NCI-H774 (cell line): ENCODE measurements at regions not wholly inside any gene's neighbourhood (a gene's known extent, or its start where the extent isn't known, plus 50 kb on each side); places are given as distances from the start of the nearest gene placed in this dataset.

Experiments
- DNase-seq: peaks from one replicate; lab custom pipeline; 2025; lab: John Stamatoyannopoulos, UW

DNA sequence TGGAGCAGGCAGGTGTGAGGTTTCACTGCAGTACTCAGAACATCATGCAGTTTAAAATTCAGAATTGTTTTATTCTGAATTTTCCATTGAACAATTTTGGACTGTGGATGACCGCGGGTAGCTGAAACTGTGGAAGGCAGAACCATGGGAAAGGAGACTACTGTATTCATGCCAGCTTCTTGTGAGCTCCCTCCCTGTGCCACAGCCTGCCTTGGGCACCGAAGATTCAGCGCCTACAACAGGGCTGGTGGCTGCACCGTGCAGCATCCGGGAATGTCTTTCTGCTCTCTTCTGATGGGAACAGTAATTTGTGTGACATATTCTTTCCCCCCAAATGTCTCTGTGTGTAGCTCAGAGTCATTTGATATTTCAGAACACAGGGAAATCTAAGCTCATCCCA, 118.5 kb upstream of the NKX1-1 start:
- DNase-seq: no peak

DNA sequence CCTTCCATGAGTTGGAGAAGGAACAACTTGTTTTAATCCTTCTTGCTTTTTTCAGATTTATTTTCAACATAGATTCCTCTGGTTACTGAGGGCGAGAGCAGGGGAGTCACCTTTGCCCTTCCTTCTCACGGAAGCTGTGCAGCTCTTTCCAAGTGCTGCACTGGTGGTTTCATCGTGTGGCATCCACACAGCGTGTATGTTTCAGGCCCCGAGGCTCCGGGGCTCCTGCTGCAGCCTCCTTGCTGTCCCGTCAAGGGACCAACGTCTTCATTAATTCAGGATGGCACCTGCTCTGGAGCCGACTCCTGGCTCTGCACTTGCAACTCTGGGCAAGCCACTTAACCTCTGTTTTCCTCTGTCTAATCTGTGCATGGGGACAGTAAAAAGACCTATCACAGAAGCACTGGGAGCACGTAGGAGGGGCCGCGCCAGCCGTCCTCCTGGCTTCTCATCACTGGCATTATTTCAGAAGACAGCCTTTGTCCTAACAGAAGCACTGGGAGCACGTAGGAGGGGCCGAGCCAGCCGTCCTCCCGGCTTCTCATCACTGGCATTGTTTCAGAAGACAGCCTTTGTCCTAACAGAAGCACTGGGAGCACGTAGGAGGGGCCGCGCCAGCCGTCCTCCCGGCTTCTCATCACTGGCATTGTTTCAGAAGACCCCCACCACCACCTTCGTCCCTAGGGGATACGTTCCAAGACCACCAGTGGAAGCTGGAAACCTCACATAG, 117.8 kb upstream of the NKX1-1 start:
- DNase-seq: no peak

DNA sequence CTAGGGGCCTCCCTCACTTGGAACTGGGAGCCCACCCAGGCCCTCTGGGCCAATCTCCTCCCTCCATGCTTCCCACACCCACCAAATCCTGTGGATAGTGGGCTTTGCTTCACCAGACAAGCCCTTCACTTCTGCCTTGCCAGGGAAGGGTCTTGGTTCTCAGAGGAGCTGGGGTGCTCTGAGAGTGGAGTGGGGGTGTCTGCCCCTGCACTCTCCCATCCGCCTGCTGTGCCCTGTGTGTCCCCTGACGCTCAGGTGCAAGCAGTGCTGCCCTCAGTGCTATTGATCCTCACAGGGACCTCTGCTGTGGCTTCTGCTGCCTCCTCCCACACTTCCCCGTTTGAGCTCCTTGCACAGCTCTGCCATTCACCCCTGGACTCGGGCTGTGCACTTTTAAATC, 117.3 kb upstream of the NKX1-1 start:
- DNase-seq: no peak

DNA sequence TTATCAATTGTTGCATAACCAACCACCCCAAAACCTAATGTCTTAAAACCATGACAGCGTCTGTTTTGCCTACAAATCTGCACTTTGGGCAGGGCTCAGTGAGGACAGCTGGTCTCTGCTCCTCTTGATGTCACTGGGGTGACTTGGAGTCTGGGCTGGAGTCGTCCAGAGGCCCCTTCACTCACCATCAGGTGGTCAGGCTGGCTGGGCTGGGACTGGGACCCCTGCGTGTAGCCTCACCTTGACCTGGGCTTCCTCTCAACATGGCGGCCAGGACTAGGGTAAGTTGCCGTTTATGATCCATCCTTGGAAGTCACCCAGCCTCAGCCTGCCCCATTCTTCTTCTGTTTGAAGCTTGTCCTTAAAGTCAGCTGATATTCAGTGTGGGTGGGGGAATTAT, 116.8 kb upstream of the NKX1-1 start:
- DNase-seq: no peak

DNA sequence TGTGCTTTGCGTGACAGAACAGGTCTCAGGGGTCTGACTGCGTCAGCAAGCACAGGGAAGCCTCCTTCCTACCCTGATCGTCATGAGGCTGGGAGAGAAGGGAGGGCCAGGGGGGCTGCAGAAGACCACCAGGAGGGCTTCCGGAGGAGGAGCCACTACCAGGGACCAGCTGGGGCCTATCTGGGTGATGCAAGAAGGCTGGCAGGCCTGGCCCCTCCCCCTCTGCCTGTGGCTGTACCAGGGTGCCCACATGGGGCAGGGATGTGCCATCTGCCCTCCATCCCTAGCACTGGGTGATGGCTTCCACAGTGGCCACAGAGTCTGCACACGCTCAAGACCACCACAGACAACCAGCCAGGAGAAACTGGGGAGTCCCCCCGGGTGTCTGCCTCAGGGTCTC, 116.4 kb upstream of the NKX1-1 start:
- DNase-seq: no peak

DNA sequence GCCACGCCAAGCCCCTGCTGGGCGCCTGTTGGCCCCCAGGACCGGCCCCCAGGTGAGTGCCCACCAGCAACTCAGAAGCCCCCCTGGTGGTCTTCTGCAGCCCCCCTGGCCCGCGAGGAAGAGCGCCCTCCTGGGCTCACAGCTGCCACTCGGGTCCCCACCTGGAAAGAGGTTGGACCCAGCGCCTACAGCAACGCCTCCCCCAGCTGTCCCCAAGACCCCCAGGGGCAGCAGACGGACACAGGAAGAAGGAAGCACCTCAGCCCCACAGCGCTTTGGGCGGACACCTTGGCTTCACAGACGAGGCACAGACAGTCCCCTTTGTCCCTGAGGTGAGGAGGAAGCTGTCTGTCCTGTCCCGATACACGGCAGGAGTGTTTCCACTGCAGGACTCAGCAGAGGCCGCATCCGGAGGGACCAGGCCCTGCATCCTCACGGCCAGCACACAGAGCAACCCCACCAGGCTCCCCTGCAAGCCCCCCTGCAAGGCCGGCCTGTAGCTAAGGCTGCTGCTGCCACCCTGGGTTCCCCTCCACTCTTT, 115.6 kb upstream of the NKX1-1 start:
- no peak for DNase-seq

DNA sequence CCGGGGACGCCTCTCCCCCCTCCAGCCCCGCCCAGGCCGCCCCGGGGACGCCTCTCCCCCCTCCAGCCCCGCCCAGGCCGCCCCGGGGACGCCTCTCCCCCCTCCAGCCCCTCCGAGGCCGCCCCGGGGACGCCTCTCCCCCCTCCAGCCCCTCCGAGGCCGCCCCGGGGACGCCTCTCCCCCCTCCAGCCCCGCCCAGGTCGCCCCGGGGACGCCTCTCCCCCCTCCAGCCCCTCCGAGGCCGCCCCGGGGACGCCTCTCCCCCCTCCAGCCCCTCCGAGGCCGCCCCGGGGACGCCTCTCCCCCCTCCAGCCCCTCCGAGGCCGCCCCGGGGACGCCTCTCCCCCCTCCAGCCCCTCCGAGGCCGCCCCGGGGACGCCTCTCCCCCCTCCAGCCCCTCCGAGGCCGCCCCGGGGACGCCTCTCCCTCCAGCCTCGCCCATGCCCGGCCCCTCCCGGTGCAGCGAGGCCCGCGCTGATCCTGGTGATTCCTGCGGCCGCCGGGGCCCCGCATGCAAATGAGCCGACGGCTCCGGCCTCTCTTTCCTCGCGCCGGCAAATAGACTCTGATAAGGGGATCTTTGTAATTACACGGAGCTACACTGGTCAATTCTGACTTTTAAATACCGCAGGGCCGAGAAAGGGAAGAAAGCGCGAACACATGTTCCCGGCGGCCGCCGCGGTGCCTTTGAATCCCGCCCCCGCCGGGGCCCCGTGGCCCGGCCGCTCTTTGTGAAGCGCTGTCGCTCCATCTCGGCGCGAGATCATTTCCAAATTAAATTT, 114.7 kb upstream of the NKX1-1 start:
- DNase-seq: peak; percentile 42

DNA sequence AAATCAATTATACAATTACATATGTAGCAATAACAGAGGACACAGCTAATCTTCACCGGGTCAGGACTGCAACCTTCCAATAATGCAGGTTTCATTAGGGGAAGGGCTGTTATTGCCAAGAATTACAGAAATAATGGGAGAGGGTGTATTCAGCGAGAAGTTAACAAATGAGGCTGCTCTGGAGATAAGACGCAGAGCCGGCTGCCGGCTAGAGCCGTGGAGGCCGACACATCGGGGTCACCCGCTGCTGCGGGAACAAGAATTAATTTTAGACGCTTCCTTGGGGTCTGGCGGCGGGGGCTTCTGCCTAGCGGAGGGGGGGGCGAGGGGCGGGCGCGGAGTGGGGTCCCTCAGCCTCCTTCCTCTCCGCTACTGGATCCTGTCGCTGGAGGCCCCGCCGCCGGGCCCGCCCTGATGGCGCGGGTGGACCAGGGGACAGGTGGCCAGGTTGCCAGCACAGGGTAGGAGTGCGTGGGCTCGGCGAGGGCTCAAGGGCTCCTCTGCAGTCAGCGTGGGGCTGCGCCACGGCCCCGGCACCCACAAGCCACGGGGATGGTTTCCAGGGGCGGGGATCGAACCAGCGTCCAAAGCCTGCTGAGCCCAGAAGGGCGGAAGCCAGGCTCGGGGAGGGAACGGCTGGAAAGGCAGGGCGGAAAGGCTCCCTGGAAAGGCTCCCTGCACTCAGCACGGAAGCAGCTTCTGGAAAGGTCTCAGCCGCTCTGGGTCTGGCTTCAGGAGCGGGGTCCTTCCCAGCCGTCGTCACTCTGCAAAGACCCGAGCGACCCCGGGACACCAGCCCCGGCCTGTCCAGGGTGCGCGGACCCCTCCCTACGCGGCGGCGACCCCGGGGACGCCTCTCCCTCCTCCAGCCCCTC, 113.8 kb upstream of the NKX1-1 start:
- DNase-seq: peak; percentile 18

DNA sequence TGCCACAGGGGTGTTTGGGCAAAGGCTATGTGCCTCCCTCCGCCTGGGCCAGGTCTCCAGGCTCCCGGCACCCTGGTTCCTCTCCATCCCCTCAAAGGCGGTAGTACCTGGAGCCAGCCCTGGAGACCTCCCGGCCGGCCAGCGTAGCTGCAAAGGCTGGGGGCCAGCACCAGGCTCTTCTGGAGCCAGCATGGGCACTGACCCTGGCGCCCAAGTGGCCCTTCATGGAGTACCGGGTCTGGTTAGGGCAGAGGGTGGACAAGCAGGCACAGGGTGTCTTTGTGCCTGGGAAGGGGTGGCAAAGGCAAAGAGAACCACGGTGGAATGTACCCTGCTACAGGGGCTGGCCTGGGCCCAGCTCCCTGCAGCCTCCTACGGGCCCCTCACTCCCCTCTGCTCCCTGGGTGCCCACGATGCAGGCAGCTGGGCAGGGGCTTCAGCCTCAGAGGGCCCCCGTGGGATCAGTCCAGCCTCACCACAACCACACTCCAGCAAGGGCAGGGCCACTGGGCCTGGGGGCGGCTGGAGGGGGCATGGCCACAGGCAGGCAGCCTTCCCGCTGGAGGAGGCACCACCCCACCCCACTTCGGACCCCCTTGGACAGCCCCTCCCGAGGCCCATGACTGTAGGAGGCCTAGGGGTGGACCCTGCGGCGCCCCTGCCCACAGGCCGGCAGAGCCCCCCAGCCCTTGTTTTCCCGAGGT, 112.9 kb upstream of the NKX1-1 start:
- no peak for DNase-seq

DNA sequence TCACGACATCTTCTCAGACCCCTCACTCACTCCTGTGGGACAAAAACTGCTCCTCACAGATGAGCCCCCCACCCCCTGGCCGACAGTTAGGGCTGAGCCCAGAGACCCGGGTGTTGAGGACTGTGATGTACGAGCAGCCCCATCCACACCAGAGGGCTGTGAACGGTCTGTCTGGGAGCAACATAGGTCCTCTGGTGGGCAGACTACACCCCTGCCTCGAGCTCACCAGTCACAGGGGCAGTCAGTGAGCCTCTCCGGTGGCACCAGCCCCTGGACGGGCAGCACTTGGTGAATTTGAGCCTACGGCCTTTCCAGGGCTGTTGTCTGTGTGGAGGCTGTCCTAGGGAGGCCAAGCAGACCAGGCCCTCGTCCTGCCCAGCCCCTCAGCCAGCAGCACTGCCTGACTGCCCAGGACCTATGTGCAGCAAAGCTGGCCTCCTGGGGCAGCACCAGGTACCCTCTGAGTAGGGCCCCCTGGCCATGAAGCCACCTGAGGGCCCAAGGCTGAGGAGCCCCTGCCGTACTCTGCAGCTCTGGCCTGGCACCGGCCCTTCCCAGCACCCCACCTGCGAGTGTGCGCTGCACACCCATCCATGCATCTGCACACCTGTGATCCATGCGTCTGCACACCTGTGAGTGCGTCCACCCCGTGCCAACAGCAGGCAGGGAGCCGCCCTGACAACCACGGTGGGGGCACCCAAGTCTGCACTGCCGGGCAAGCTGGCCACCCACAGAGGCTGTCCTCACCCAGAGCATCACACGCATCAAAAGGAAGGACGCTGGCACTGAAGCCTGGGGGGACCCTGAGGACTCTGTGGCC, 111.6 kb upstream of the NKX1-1 start:
- DNase-seq: no peak

DNA sequence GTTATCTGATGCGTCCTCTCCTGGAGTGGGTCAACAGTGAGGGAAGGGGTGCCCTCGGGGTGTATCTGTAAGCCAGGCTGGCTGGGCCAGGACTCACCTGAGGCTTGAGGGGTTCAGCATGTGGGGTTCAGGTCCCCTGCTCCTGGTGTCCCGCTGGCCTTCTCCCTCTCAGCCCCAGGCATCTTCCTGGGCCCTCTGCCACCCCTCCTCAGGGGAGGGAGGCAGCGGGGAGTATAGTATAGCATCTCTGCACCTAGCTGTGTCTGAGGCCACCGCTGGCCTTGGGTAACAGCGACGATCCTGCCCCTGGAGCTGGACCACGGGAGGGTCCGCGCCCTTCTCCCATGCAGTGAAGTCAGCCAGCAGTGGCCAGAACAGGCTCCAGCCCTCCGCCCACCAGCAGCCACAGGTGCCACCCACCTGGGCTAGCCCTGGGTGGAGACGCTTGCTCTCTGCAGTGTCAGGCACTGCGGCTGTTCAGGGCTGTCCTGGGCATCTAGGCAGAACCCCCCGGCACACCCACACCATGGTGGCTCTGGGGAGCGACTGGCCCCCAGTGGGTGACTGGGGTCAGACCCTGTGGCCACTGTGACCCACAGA, 110.7 kb upstream of the NKX1-1 start:
- no peak for DNase-seq

DNA sequence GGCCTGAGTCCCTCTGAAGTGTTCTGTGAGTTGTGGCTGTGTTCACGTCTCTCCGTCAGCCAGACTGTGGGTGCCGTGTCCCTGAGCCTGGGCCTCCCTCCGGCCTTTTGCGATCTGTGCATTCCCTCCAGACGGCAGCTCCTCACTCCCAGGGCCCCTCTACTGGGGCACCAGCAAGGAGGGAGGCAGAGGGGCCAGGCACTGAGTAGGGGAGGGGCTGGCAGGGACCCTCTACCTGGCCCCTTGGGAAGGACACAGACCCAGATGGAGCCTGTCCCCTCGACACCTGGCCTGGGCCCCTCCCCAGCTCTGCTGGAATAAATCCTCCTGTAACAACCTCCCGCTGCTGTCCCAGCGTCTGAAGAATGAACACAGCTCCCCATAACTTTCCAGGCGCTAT, 110.0 kb upstream of the NKX1-1 start:
- DNase-seq: no peak

DNA sequence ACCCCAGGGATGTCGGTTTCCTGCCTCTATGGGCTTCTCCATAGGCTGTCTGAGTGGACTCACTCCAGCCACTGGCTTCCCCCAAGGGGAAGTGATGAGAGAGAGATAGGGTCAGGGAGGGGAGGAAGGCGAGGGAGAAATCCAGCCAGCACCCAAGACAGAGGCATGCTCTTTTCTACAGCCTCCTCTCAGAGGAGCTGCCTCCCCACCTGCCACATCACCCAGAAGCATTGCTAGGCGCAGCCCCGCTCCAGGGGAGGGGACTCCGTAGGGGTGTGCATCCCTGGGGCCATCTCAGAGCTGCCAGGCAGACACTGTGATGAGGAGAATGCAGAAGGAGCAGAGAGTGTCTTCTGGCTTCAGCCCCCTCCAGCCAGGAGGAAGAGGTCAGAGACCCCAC, 109.5 kb upstream of the NKX1-1 start:
- DNase-seq: no peak

DNA sequence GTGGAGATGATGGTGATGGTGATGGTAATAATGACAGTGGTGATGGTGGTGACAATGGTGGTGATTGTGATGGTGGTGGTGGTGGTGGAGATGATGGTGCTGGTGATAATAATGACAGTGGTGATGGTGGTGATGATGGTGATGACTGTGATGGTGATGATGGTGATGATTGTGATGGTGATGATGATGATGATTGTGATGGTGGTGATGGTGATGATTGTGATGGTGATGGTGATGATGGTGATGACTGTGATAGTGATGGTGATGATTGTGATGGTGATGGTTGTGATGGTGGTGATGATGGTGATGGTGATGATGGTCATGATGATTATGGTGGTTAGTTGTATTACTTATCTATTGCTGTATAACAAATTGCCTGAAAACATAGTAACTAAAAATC, 108.9 kb upstream of the NKX1-1 start:
- no peak for DNase-seq

DNA sequence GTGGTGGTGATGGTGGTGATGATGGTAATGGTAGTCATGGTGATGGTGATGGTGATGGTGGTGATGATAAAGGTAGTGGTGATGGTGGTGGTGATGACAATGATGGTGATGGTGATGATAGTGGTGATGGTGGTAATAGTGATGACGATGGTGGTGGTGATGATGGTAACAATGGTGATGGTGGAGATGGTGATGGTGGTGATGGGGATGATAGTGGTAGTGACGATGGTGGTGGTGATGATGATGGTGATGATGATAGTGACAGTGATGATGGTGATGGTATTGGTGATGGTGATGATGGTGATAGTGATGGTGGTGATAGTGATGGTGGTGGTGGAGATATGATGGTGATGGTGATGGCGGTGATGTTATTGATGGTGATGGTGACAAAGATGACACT, 108.4 kb upstream of the NKX1-1 start:
- DNase-seq: no peak

DNA sequence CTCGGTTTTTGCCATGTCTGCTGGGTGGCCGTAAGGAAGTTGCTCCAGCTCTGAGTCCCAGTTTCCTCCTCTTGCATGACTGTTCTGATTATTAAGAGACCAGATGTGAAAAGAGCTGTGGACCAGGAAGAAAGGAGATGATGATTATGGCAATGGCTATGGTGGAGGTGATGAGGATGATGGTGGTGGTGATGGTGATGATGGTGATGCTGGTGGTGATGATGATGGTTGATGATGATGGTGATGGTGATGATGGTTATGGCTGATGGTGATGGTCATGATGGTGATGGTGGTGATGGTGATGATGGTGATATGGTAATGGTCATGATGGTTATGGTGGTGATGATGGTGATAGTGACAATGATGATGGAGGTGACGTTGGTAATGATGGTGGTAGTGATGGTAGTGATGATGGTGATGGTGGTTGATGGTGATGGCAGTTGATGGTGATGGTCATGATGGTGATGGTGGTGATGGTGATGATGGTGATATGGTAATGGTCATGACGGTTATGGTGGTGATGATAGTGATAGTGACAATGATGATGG, 107.8 kb upstream of the NKX1-1 start:
- DNase-seq: no peak

DNA sequence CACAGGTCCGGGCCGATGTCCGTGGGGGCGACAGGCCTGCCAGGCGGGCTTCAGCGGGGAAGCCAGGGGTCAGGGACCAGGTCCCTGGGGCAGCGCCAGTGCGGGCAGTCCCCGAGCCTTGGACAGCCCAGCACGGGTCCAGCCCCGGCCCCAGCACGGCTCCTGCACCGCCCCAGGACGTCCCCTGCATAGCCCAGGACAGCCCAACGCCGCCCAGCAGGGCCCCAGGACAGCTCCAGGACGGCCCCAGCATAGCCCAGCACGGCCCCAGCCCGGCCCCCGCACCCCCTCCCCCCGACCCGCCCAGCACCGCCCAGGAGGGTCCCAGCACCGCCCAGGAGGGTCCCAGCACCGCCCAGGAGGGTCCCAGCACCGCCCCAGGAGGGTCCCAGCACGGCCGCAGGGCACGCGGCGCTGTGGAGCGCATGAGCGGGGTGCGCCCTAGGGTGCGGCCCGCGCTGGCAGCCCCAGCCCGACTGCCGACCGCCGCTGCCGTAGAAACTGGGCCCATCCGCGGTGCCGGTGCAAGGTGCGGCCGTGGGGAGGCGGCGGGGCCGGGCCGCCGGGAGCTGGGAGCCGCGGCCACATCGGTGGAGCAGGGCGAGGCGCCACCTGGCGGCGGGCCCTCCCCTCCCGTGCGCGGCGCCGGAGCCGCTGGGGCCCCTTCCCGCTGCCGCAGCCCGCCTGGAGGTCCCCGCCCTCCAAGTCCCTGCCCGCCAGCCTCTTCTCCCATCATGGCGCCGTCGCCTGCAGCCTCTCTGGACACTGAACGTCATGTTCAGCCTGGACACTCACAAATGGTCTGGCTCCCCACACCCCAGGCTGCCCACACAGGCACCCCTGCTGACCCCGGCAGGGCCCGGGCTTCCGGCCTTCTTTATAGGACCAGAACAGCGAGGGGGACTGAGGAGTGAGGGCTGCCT, 106.8 kb upstream of the NKX1-1 start:
- DNase-seq: no peak

DNA sequence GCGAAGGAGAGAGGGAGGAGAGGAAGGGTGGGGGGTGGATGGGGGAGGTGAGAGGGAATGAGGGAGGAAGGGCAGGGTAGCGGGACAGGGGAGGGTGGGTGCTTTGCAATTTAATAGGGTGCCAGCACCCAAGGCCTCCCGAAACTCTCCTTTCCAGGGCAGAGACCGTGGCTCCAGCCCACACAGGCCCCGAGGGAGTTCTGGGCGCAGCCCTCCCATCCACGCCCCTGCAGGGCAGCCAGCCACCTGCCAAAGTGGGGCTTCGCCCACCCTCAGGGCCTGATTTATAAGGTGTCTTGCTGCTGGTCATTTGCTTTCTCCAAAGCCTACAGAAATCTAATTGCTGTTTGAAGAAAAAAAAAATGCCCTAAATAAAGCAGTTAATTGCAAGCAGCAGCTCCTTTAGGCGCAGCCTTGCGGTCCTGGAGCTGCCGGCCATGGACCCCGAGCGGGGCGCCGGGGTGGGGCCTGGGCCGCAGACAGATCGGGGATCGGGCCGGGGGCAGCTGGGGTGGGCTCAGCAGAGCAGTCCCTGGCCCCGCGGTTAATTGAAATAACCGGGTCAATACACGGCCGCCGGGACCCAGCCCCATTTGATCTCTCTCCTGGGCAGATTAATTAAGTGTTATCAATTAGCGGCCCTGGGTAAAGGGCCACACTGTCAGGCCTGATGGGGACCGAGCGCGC, 106.0 kb upstream of the NKX1-1 start:
- DNase-seq: no peak
